ENCODE measurements at regions not wholly inside any gene's neighbourhood (a gene's known extent, or its start where the extent isn't known, plus 50 kb on each side); places are given as distances from the start of the nearest gene placed in this dataset.

GRCh38 chr4:156581282-156582063 lies 390.1 kb downstream of the PDGFC start:
- Histone ChIP-seq H3K36me3 (no peaks in the 10 kb centered on the region), H3K4me3 (peak overlapping the region; percentile 9), H3K27ac (no peak overlapping the region), H3K4me1 (no peaks in the 10 kb centered on the region), H3K27me3 (no peaks in the 10 kb centered on the region), H3K9me3 (no peaks in the 10 kb centered on the region)
- no peak for TF ChIP-seq CTCF (IDR thresholded peaks at IDR 0.05)
- DNase-seq (no peak), ATAC-seq (no peak)
- intact Hi-C loops (cut with DNase I): no loop called here

- intact Hi-C loops (cut with DNase I): no loop called here
- DNase-seq (no peak), ATAC-seq (no peak)
- no peak overlapping the region for H3K4me3 ChIP-seq
- no peak overlapping the region for H3K27ac ChIP-seq
- H3K36me3 ChIP-seq: no peaks in the 10 kb centered on the region
- H3K27me3 ChIP-seq: no peaks in the 10 kb centered on the region
- TF ChIP-seq CTCF (IDR thresholded peaks at IDR 0.05): no peak
- no peaks in the 10 kb centered on the region for H3K9me3 ChIP-seq
- H3K4me1 ChIP-seq: no peaks in the 10 kb centered on the region
Observed at GRCh38 chr4:156578713-156579112, 392.9 kb downstream of the PDGFC start.

- no peak for TF ChIP-seq CTCF (IDR thresholded peaks at IDR 0.05)
- Histone ChIP-seq H3K4me3 (no peak overlapping the region), H3K4me1 (no peaks in the 10 kb centered on the region), H3K27me3 (no peaks in the 10 kb centered on the region), H3K9me3 (no peaks in the 10 kb centered on the region), H3K27ac (no peak overlapping the region), H3K36me3 (no peaks in the 10 kb centered on the region)
- no peak for DNase-seq
- intact Hi-C loops (cut with DNase I): no loop called here
- ATAC-seq: no peak
Observed at GRCh38 chr4:156578005-156578404, 393.6 kb downstream of the PDGFC start.

GRCh38 chr4:156576946-156577345 lies 394.7 kb downstream of the PDGFC start:
- H3K9me3 ChIP-seq: no peaks in the 10 kb centered on the region
- ATAC-seq (no peak), DNase-seq (no peak)
- H3K27me3 ChIP-seq: no peaks in the 10 kb centered on the region
- no peak overlapping the region for H3K27ac ChIP-seq
- no peaks in the 10 kb centered on the region for H3K4me1 ChIP-seq
- intact Hi-C loops (cut with DNase I): no loop called here
- no peak for TF ChIP-seq CTCF (IDR thresholded peaks at IDR 0.05)
- H3K4me3 ChIP-seq: no peak overlapping the region
- no peaks in the 10 kb centered on the region for H3K36me3 ChIP-seq

- intact Hi-C loops (cut with DNase I): no loop called here
- DNase-seq (peak; percentile 33), ATAC-seq (peak; percentile 68)
- no peaks in the 10 kb centered on the region for H3K27me3 ChIP-seq
- no peaks in the 10 kb centered on the region for H3K9me3 ChIP-seq
- no peak for TF ChIP-seq CTCF (IDR thresholded peaks at IDR 0.05)
- no peak overlapping the region for H3K4me3 ChIP-seq
- no peak overlapping the region for H3K27ac ChIP-seq
- H3K36me3 ChIP-seq: no peaks in the 10 kb centered on the region
- H3K4me1 ChIP-seq: no peaks in the 10 kb centered on the region
Observed at GRCh38 chr4:156575430-156576073, 396.0 kb downstream of the PDGFC start.
